GM12878 (cell line): ENCODE measurements at regions not wholly inside any gene's neighbourhood (a gene's known extent, or its start where the extent isn't known, plus 50 kb on each side); places are given as distances from the start of the nearest gene placed in this dataset.

Experiments
- ATAC-seq: fragments of 200-7000 bp; cut with Tn5 transposase; 3 replicates; pipeline ENCODE4 v1.9.1; 2020; ENCODE audit warnings: mild to moderate bottlenecking, moderate library complexity
- BruUV-seq: library from RNA; stranded (reverse); fragments of 400-500 nt; replicated peaks from 2 replicates; lab custom pipeline; 2021; lab: Mats Ljungman, UMichigan
- CTCF ChIA-PET: fragments of 300-600 bp; sonication (Branson Sonifier 250); formaldehyde crosslinking; extraction: SDS; loops from one replicate; lab custom pipeline; 2021; ENCODE audit warnings: inconsistent platforms; lab: Yijun Ruan, JAX
- POLR2A ChIA-PET: fragments of 350-600 bp; formaldehyde crosslinking; extraction: SDS; loops from one replicate; lab custom pipeline; 2021; ENCODE audit warnings: inconsistent platforms; lab: Charles Lee
- RAD21 ChIA-PET: fragments of 300-600 bp; sonication (Branson Sonifier 250); formaldehyde crosslinking; loops from one replicate; lab custom pipeline; 2023; ENCODE audit warnings: antibody characterized with exemption; ENCODE audit not compliant: unreplicated experiment; lab: Charles Lee
- SMC1A ChIA-PET: fragments of 300-600 bp; sonication (Branson Sonifier 250); formaldehyde crosslinking; loops from one replicate; lab custom pipeline; 2023; ENCODE audit not compliant: unreplicated experiment, uncharacterized antibody; lab: Charles Lee
- DNase-seq: peaks from one replicate; pipeline ENCODE4 v3.0.0-alpha.2; 2011; ENCODE audit warnings: low read depth, low spot score
- FAIRE-seq: peaks from 3 replicates; lab custom pipeline; 2011; peaks lifted over from hg19 to GRCh38; lab: Jason Lieb, UNC
- H2AFZ ChIP-seq: 2 replicates; pipeline ENCODE4 v1.6.0; 2011; ENCODE audit warnings: low read depth, low read length, control low read depth; ENCODE audit not compliant: control insufficient read depth
- H3K27ac ChIP-seq: 2 replicates; pipeline ENCODE4 v1.5.1; 2011; ENCODE audit warnings: control low read depth; ENCODE audit not compliant: control insufficient read depth, insufficient read depth
- H3K27me3 ChIP-seq, 2 experiments: replicated peaks in 1 of 2; 2 replicates each; pipeline versions ENCODE4 v1.6.0 to v1.6.1; 2011; ENCODE audit warnings: low read length in 1 of 2; ENCODE audit not compliant: control insufficient read depth in 2 of 2, insufficient read depth in 2 of 2
- H3K36me3 ChIP-seq, 2 experiments: 2 replicates each; pipeline ENCODE4 v1.5.1; 2011; ENCODE audit warnings: low read length in 1 of 2; ENCODE audit not compliant: control insufficient read depth in 2 of 2, insufficient read depth in 2 of 2
- H3K4me1 ChIP-seq: 2 replicates; pipeline ENCODE4 v1.6.1; 2011; ENCODE audit warnings: mild to moderate bottlenecking, low read length, moderate library complexity, mixed read lengths; ENCODE audit not compliant: control insufficient read depth, insufficient read depth
- H3K4me2 ChIP-seq: 2 replicates; pipeline ENCODE4 v1.6.0; 2011; ENCODE audit warnings: control low read depth; ENCODE audit not compliant: control insufficient read depth, insufficient read depth
- H3K4me3 ChIP-seq: fragments of 200-600 bp; sonication (generic); 2 replicates; pipeline ENCODE4 v1.5.1; 2016
- H3K79me2 ChIP-seq: 2 replicates; pipeline ENCODE4 v1.6.0; 2011; ENCODE audit warnings: low read length; ENCODE audit not compliant: control insufficient read depth, insufficient read depth
- H3K9ac ChIP-seq: 2 replicates; pipeline ENCODE4 v1.8.0; 2011; ENCODE audit warnings: low read length, control low read depth, mixed read lengths; ENCODE audit not compliant: control insufficient read depth, insufficient read depth
- H3K9me3 ChIP-seq: replicated peaks from 3 replicates; pipeline ENCODE4 v1.5.1; 2011; ENCODE audit warnings: mild to moderate bottlenecking, low read length; ENCODE audit not compliant: control insufficient read depth, insufficient read depth
- H4K20me1 ChIP-seq: 2 replicates; pipeline ENCODE4 v1.6.0; 2011; ENCODE audit not compliant: control insufficient read depth, insufficient read depth
- BCL11A ChIP-seq: IDR thresholded peaks from 2 replicates; pipeline ENCODE4 v1.6.1; 2011; ENCODE audit warnings: low read depth, low read length
- BCL3 ChIP-seq: IDR thresholded peaks from 2 replicates; pipeline ENCODE4 v1.6.1; 2011; ENCODE audit warnings: borderline replicate concordance, low read depth, mild to moderate bottlenecking, moderate library complexity, low read length; ENCODE audit not compliant: insufficient read depth, poor library complexity, severe bottlenecking
- CUX1 ChIP-seq: IDR thresholded peaks from 2 replicates; pipeline ENCODE4 v1.6.1; 2012; ENCODE audit warnings: improper control_type of control experiment, low read depth, low read length; ENCODE audit not compliant: insufficient replicate concordance
- EED ChIP-seq: sonication (generic); IDR thresholded peaks from 2 replicates; pipeline ENCODE4 v1.6.1; 2016; ENCODE audit warnings: antibody characterized with exemption, low read depth
- FOS ChIP-seq: IDR thresholded peaks from 3 replicates; pipeline ENCODE4 v1.6.1; 2011; ENCODE audit warnings: borderline replicate concordance; ENCODE audit not compliant: insufficient read length; ENCODE audit errors: extremely low read depth
- MYC ChIP-seq: IDR thresholded peaks from 2 replicates; pipeline ENCODE4 v1.6.1; 2011; ENCODE audit warnings: mild to moderate bottlenecking, low read length, moderate library complexity, inconsistent platforms; ENCODE audit not compliant: insufficient read depth, insufficient replicate concordance, insufficient read length, severe bottlenecking
- NBN ChIP-seq: fragments of 450-650 bp; IDR thresholded peaks from 2 replicates; pipeline ENCODE4 v1.6.1; 2016
- NRF1 ChIP-seq: conservative IDR thresholded peaks from 2 replicates; pipeline ENCODE4 v1.6.1; 2011; ENCODE audit warnings: mild to moderate bottlenecking, low read depth, low read length, improper control_type of control experiment
- PAX5 ChIP-seq: IDR thresholded peaks from 2 replicates; pipeline ENCODE4 v1.6.1; 2011; ENCODE audit warnings: low read depth, low read length, borderline replicate concordance
- RUNX3 ChIP-seq: IDR thresholded peaks from 2 replicates; pipeline ENCODE4 v1.6.1; 2012; ENCODE audit warnings: low read length, inconsistent platforms
- SIN3A ChIP-seq: IDR thresholded peaks from 2 replicates; pipeline ENCODE4 v1.6.1; 2012; ENCODE audit warnings: low read depth, low read length, improper control_type of control experiment
- TARDBP ChIP-seq: IDR thresholded peaks from 2 replicates; pipeline ENCODE4 v1.6.1; 2016; ENCODE audit warnings: borderline replicate concordance
- ZBED1 ChIP-seq: IDR thresholded peaks from 2 replicates; pipeline ENCODE4 v1.6.1; 2016; ENCODE audit warnings: borderline replicate concordance
- ZNF622 ChIP-seq: fragments of 450-650 bp; IDR thresholded peaks from 2 replicates; pipeline ENCODE4 v1.6.1; 2017; ENCODE audit warnings: mild to moderate bottlenecking, inconsistent platforms
- WGBS: methylation state at CpG from one replicate; pipeline ENCODE4 v1.1.6; 2016; ENCODE audit warnings: low lambda C conversion rate; ENCODE audit not compliant: insufficient replicate concordance, insufficient coverage; ENCODE audit errors: missing lambda C conversion rate; 5-methylcytosine and 5-hydroxymethylcytosine counted together
- in situ Hi-C: fragments of 300-500 bp; cut with MboI; formaldehyde crosslinking; loops from 9 replicates; pipeline ENCODE4 v1.14.3; 2018; ENCODE audit warnings: mixed read lengths
- intact Hi-C: fragments of 100-400 bp; cut with micrococcal nuclease; formaldehyde crosslinking; loops from one replicate; pipeline ENCODE4 v1.14.2; 2022; ENCODE audit not compliant: unreplicated experiment
- TF ChIP-seq, protein P1 (sequence below): fragments of 450-650 bp; formaldehyde crosslinking; IDR thresholded peaks from 2 replicates; pipeline ENCODE4 v1.4.0; 2022; ENCODE audit warnings: mild to moderate bottlenecking, moderate library complexity

- RAD21 ChIA-PET = interaction anchor here (1.6 kb wide), 1 partner anchor 20 kb away, joined by 6 read pairs; no protein-coding TSS in a partner anchor
- SMC1A ChIA-PET = no interaction called here
- no peak overlapping the region for H3K4me3 ChIP-seq
- WGBS = 4% methylated on average over 3 of the region's 3 CpGs
- H2AFZ ChIP-seq = no peak overlapping the region
- H3K27me3 ChIP-seq = no peaks in the 10 kb centered on the region
- in situ Hi-C loops (no loop called here), intact Hi-C loops (no loop called here)
- CTCF ChIA-PET = interaction anchor here (0.6 to 1.5 kb wide), 4 partner anchors 18 to 1536 kb away, joined by 3 to 6 read pairs (median 4); no protein-coding TSS in a partner anchor
- no peak overlapping the region for H3K27ac ChIP-seq
- no peaks in the 10 kb centered on the region for H3K9me3 ChIP-seq
- H3K79me2 ChIP-seq = no peaks in the 10 kb centered on the region
- no peaks in the 10 kb centered on the region for H4K20me1 ChIP-seq
- no TSS peak for BruUV-seq
- ATAC-seq (peak; percentile 90), DNase-seq (no peak), FAIRE-seq (no peak)
- H3K36me3 ChIP-seq = no peaks in the 10 kb centered on the region
- no peak overlapping the region for H3K9ac ChIP-seq
- no peak overlapping the region for H3K4me2 ChIP-seq
- POLR2A ChIA-PET = no interaction called here
- H3K4me1 ChIP-seq = no peaks in the 10 kb centered on the region
- no peak for TF ChIP-seq MYC
- no peak for TF ChIP-seq SIN3A
- TF ChIP-seq ZBED1 = peak; percentile 84; the same call in 1 of the 2 replicates
- TF ChIP-seq BCL3 = peak; percentile 12
- no peak for TF ChIP-seq NRF1
- TF ChIP-seq NBN = no peak
- peak; percentile 58; the same call in 1 of the 2 replicates for TF ChIP-seq BCL11A
- TF ChIP-seq CUX1 = no peak
- no peak for TF ChIP-seq ZNF622
- peak; percentile 61; the same call in 1 of the 2 replicates for TF ChIP-seq RUNX3
- TF ChIP-seq EED = peak; percentile 71; the same call in 1 of the 2 replicates
- TF ChIP-seq FOS = no peak
- TF ChIP-seq TARDBP = no peak
- no peak for TF ChIP-seq PAX5
- TF ChIP-seq, protein P1, sequence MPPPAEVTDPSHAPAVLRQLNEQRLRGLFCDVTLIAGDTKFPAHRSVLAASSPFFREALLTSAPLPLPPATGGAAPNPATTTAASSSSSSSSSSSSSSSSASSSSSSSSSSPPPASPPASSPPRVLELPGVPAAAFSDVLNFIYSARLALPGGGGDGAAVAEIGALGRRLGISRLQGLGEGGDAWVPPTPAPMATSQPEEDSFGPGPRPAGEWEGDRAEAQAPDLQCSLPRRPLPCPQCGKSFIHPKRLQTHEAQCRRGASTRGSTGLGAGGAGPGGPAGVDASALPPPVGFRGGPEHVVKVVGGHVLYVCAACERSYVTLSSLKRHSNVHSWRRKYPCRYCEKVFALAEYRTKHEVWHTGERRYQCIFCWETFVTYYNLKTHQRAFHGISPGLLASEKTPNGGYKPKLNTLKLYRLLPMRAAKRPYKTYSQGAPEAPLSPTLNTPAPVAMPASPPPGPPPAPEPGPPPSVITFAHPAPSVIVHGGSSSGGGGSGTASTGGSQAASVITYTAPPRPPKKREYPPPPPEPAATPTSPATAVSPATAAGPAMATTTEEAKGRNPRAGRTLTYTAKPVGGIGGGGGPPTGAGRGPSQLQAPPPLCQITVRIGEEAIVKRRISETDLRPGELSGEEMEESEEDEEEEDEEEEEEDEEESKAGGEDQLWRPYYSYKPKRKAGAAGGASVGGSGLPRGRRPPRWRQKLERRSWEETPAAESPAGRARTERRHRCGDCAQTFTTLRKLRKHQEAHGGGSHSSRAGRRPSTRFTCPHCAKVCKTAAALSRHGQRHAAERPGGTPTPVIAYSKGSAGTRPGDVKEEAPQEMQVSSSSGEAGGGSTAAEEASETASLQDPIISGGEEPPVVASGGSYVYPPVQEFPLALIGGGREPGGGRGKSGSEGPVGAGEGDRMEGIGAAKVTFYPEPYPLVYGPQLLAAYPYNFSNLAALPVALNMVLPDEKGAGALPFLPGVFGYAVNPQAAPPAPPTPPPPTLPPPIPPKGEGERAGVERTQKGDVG (CRISPR knock-in tag) = no peak
These were observed 67.7 kb upstream of the H2AZ1 start for GRCh38 chr4:100017637-100018310.
